ENCODE measurements at regions not wholly inside any gene's neighbourhood (a gene's known extent, or its start where the extent isn't known, plus 50 kb on each side); places are given as distances from the start of the nearest gene placed in this dataset.
A peak's percentile ranks its signal among the peaks of the same experiment; 100 is the strongest.

DNA sequence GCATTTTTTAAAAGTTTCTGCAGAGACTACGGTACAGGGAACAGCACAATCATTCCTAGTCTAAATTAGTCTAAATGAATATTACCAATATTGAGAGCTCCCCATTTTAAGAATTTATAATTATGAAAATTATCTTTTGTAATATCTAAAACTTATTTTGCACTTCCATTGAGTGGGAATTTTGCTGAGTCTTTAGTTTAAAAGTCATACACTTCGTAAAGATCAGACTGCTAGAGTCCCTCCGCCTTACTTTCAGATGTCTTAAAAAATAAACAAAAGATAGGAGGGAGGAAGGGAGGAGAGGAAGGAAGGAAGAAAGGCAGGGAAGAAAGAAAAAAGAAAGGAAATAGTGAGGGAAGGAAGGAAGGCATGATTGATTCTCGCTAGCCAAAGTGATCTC, 278.2 kb upstream of the PRDM1 start:
- Mint-ChIP-seq H3K27ac (no peak overlapping the region), H3K36me3 (ENCODE audit: low read depth) (no peaks in the 10 kb centered on the region), H3K27me3 (peaks cover 12% of the 10 kb centered on the region), H3K9me3 (no peaks in the 10 kb centered on the region), H3K4me3 (no peak overlapping the region), H3K4me1 (ENCODE audit: low read depth) (peaks cover 31% of the 10 kb centered on the region)

GRCh38 chr6:105806486-105806920, 279.6 kb upstream of the PRDM1 start:
- Mint-ChIP-seq H3K27me3 (peaks cover 6% of the 10 kb centered on the region), H3K9me3 (no peaks in the 10 kb centered on the region), H3K4me1 (ENCODE audit: low read depth) (peaks cover 31% of the 10 kb centered on the region), H3K27ac (no peak overlapping the region), H3K36me3 (ENCODE audit: low read depth) (no peaks in the 10 kb centered on the region), H3K4me3 (no peak overlapping the region)

- Mint-ChIP-seq H3K4me1 (ENCODE audit: low read depth) (peaks cover 27% of the 10 kb centered on the region), H3K27me3 (peaks cover 6% of the 10 kb centered on the region), H3K4me3 (no peak overlapping the region)
These were observed 280.6 kb upstream of the PRDM1 start for GRCh38 chr6:105805501-105806023.

DNA sequence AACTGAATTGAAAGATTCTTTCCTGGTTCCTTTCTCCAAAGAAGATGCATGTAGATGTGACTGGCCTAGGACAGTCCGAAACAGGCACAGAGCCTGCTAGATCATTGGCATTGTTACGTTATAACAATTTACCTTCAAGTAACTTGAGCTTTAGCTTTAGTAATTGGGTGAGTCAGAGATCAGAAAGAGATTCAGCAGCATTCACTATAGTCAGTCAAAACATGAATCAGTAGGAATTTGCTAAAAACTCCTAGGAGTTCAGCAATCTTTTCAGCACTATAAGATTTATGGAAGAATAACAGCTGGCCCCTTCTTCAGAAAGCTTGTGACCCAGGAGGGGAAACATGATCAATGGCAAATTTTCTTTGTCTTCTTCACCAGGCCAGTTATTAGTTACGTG, 281.7 kb upstream of the PRDM1 start:
- H3K4me3 Mint-ChIP-seq, result no peak overlapping the region
- H3K27ac Mint-ChIP-seq, result no peak overlapping the region
- H3K4me1 Mint-ChIP-seq (ENCODE audit: low read depth), result peaks cover 16% of the 10 kb centered on the region
- no peaks in the 10 kb centered on the region for H3K9me3 Mint-ChIP-seq
- H3K27me3 Mint-ChIP-seq, result peaks cover 9% of the 10 kb centered on the region
- no peaks in the 10 kb centered on the region for H3K36me3 Mint-ChIP-seq (ENCODE audit: low read depth)

More at GRCh38 chr6:105805501-105806023, 280.6 kb upstream of the PRDM1 start:
- Mint-ChIP-seq H3K9me3 (no peaks in the 10 kb centered on the region), H3K27ac (no peak overlapping the region), H3K36me3 (ENCODE audit: low read depth) (no peaks in the 10 kb centered on the region)

DNA sequence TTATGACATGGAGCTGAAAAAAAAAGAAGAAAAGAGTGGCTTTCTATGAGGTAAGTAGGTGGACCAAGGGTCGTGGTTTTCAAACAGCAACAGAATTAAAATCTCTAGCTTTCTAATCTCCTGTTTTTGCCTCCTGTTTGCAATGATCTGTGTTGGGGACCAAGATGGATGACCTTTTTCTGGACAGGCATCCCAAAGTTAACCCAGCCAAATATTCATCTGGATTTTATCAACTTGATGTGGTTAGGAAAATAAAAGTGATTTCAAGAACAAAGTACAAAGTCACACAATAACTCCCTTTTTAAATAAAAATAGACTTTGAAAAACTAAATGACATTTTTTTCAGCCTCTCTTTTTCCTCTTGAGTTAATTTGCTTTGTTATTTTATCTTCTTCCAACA, 282.1 kb upstream of the PRDM1 start:
- Mint-ChIP-seq H3K27me3 (peaks cover 9% of the 10 kb centered on the region), H3K27ac (no peak overlapping the region), H3K36me3 (ENCODE audit: low read depth) (no peaks in the 10 kb centered on the region), H3K9me3 (no peaks in the 10 kb centered on the region), H3K4me1 (ENCODE audit: low read depth) (peaks cover 11% of the 10 kb centered on the region), H3K4me3 (no peak overlapping the region)

DNA sequence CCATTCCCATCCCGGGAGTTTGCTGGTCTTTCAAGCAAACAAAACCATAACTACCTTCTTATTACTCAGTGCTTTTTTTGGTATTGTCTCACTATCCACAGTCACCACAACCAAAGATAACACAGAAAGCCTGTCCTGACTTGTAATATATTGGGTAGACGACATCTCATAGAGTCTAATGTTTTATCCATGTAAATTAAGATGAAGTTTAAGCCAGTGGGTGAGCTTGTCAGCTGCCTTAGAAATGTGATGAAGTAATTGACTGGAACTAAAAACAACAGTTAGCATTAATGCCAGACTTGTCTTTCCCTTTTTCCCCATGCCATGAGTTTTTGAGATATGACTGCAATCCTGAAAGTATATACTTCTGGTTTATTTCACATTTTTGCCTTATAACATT, 282.7 kb upstream of the PRDM1 start:
- H3K27me3 Mint-ChIP-seq, result peaks cover 9% of the 10 kb centered on the region
- no peak overlapping the region for H3K27ac Mint-ChIP-seq

GRCh38 chr6:105802703-105803102, 283.4 kb upstream of the PRDM1 start:
- no peaks in the 10 kb centered on the region for H3K9me3 Mint-ChIP-seq
- H3K27ac Mint-ChIP-seq, result no peak overlapping the region
- H3K4me3 Mint-ChIP-seq, result no peak overlapping the region
- H3K27me3 Mint-ChIP-seq, result peaks cover 4% of the 10 kb centered on the region
- H3K36me3 Mint-ChIP-seq (ENCODE audit: low read depth), result no peaks in the 10 kb centered on the region
- no peaks in the 10 kb centered on the region for H3K4me1 Mint-ChIP-seq (ENCODE audit: low read depth)

More for the DNA sequence above, 282.7 kb upstream of the PRDM1 start:
- Mint-ChIP-seq H3K4me1 (ENCODE audit: low read depth) (peaks cover 6% of the 10 kb centered on the region), H3K4me3 (no peak overlapping the region), H3K36me3 (ENCODE audit: low read depth) (no peaks in the 10 kb centered on the region), H3K9me3 (no peaks in the 10 kb centered on the region)

- Mint-ChIP-seq H3K4me3 (no peak overlapping the region), H3K27me3 (peaks cover 4% of the 10 kb centered on the region), H3K9me3 (no peaks in the 10 kb centered on the region), H3K36me3 (ENCODE audit: low read depth) (no peaks in the 10 kb centered on the region), H3K27ac (no peak overlapping the region), H3K4me1 (ENCODE audit: low read depth) (peaks cover 1% of the 10 kb centered on the region)
These were observed 285.3 kb upstream of the PRDM1 start for GRCh38 chr6:105800871-105801270.

- Mint-ChIP-seq H3K27me3 (peaks cover 4% of the 10 kb centered on the region), H3K4me3 (no peak overlapping the region), H3K27ac (no peak overlapping the region), H3K4me1 (ENCODE audit: low read depth) (peaks cover 6% of the 10 kb centered on the region), H3K9me3 (no peaks in the 10 kb centered on the region), H3K36me3 (ENCODE audit: low read depth) (no peaks in the 10 kb centered on the region)
These were observed 285.7 kb upstream of the PRDM1 start for GRCh38 chr6:105800398-105800797.

- Mint-ChIP-seq H3K4me3 (no peak overlapping the region), H3K27me3 (peaks cover 4% of the 10 kb centered on the region), H3K36me3 (ENCODE audit: low read depth) (no peaks in the 10 kb centered on the region), H3K4me1 (ENCODE audit: low read depth) (peaks cover 19% of the 10 kb centered on the region), H3K9me3 (no peaks in the 10 kb centered on the region), H3K27ac (no peak overlapping the region)
These were observed 287.1 kb upstream of the PRDM1 start for GRCh38 chr6:105799056-105799455.

DNA sequence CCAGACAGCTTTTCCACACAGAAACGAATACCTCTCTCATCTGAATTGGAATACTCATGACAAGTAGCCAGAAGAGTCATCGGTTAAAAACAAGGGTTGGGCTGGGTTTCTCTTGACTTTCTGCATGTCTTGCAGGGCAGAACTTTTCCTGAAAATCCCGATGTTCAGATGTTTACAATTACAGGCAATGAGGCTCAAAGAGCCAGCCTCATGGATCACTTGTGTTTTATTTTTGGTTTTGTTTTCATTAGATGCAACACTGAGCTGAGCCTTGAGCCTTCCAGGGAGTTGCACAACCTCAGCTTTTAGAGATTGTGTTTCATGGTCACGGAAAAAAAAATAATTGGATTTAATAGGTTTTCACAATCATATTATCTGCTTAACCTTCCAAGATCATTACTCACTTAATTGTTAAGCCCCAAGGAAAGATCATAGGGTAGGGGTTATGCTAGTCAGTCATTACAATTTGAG, 288.1 kb upstream of the PRDM1 start:
- Mint-ChIP-seq H3K9me3 (no peaks in the 10 kb centered on the region), H3K27ac (no peak overlapping the region), H3K36me3 (ENCODE audit: low read depth) (no peaks in the 10 kb centered on the region), H3K4me3 (no peak overlapping the region), H3K27me3 (peaks cover 4% of the 10 kb centered on the region), H3K4me1 (ENCODE audit: low read depth) (peaks cover 30% of the 10 kb centered on the region)

- Mint-ChIP-seq H3K4me1 (ENCODE audit: low read depth) (peaks cover 34% of the 10 kb centered on the region), H3K27ac (no peak overlapping the region), H3K36me3 (ENCODE audit: low read depth) (no peaks in the 10 kb centered on the region), H3K27me3 (peaks cover 4% of the 10 kb centered on the region), H3K4me3 (no peak overlapping the region), H3K9me3 (no peaks in the 10 kb centered on the region)
These were observed 288.7 kb upstream of the PRDM1 start for GRCh38 chr6:105797286-105797979.

GRCh38 chr6:105795913-105796517, 290.1 kb upstream of the PRDM1 start:
- Mint-ChIP-seq H3K4me3 (no peak overlapping the region), H3K4me1 (ENCODE audit: low read depth) (peaks cover 48% of the 10 kb centered on the region), H3K27ac (no peak overlapping the region), H3K36me3 (ENCODE audit: low read depth) (no peaks in the 10 kb centered on the region), H3K9me3 (no peaks in the 10 kb centered on the region), H3K27me3 (peaks cover 4% of the 10 kb centered on the region)

GRCh38 chr6:105795366-105795765, 290.8 kb upstream of the PRDM1 start:
- H3K27me3 Mint-ChIP-seq, result peaks cover 4% of the 10 kb centered on the region
- H3K4me3 Mint-ChIP-seq, result no peak overlapping the region
- H3K36me3 Mint-ChIP-seq (ENCODE audit: low read depth), result no peaks in the 10 kb centered on the region
- no peak overlapping the region for H3K27ac Mint-ChIP-seq
- H3K4me1 Mint-ChIP-seq (ENCODE audit: low read depth), result peaks cover 48% of the 10 kb centered on the region
- no peaks in the 10 kb centered on the region for H3K9me3 Mint-ChIP-seq

DNA sequence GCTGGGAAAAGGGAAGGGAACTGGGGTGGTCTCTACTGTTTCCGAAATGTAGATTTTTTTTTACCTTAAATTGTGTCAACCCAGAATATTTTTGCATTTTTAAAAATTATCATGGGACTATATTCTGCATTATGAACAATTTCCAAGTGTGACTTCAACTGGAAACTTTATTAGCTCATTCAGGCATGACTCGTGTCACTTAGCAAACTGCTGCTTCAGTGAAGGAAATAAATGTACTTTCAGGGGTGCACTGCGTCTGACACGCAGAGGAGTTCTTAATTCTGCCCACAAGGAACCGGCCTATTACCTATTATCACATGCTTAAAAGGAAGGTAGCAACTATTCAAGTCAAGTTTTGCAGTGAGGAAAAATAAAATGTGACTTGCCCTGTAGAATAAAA, 291.3 kb upstream of the PRDM1 start:
- Mint-ChIP-seq H3K27me3 (peaks cover 1% of the 10 kb centered on the region), H3K36me3 (ENCODE audit: low read depth) (no peaks in the 10 kb centered on the region), H3K4me1 (ENCODE audit: low read depth) (peaks cover 48% of the 10 kb centered on the region), H3K9me3 (no peaks in the 10 kb centered on the region), H3K4me3 (no peak overlapping the region), H3K27ac (peak overlapping the region; percentile 42)

All from stimulated activated naive CD8-positive, alpha-beta T cell treated with anti-CD3 and anti-CD28 coated beads, Interleukin-15, Interleukin-2, amounts not matched to agents 100 ng/mL and 50 ng/mL, for 24 hours (primary cell).